Esophagus squamous epithelium (tissue), 5 donors: ENCODE measurements at regions not wholly inside any gene's neighbourhood (a gene's known extent, or its start where the extent isn't known, plus 50 kb on each side); places are given as distances from the start of the nearest gene placed in this dataset.
A peak's percentile ranks its signal among the peaks of the same experiment; 100 is the strongest.

ENCODE experiments used
- DNase-seq: peaks from one replicate; lab custom pipeline; 2025; lab: John Stamatoyannopoulos, UW
- H3K27ac ChIP-seq, 4 donors: fragments of 200-600 bp; sonication (generic); one replicate each; pipeline ENCODE4 v1.5.1; 2016 to 2019; ENCODE audit warnings: mild to moderate bottlenecking in 1 of 4
- H3K27me3 ChIP-seq, 4 donors: fragments of 200-600 bp; sonication (generic); 1 replicate in 3 of 4; 2 replicates in 1 of 4; pipeline versions ENCODE4 v1.5.1 to v1.6.0; 2017 to 2021; ENCODE audit warnings: antibody characterized with exemption in 1 of 4
- H3K36me3 ChIP-seq, 3 donors: fragments of 200-600 bp; sonication (generic); one replicate each; pipeline ENCODE4 v1.5.1; 2016 to 2019
- H3K4me1 ChIP-seq, 3 donors: fragments of 200-600 bp; sonication (generic); one replicate each; pipeline ENCODE4 v1.5.1; 2017 to 2019
- H3K4me3 ChIP-seq, 4 donors: fragments of 200-600 bp; sonication (generic); 1 replicate in 3 of 4; 2 replicates in 1 of 4; pipeline ENCODE4 v1.5.1; 2016 to 2019; ENCODE audit warnings: mild to moderate bottlenecking in 2 of 4, moderate library complexity in 1 of 4
- H3K9me3 ChIP-seq, 3 donors: fragments of 200-600 bp; sonication (generic); one replicate each; pipeline ENCODE4 v1.5.1; 2016 to 2019
- CTCF ChIP-seq, 6 experiments: fragments of 450-650 bp in 4 of 6; fragments of 200-600 bp in 2 of 6; sonication (generic) in 2 of 6; IDR thresholded peaks; one replicate each; pipeline ENCODE4 v1.5.1; 2016 to 2019; ENCODE audit warnings: antibody characterized with exemption in 6 of 6, mild to moderate bottlenecking in 4 of 6, moderate library complexity in 4 of 6
- POLR2A ChIP-seq, 4 donors: fragments of 450-650 bp; IDR thresholded peaks; one replicate each; pipeline ENCODE4 v1.6.1; 2017; ENCODE audit warnings: antibody characterized with exemption in 4 of 4, mild to moderate bottlenecking in 4 of 4, moderate library complexity in 3 of 4
- WGBS, 2 donors: methylation state at CpG; one replicate each; pipeline ENCODE4 v1.1.5; 2018; 5-methylcytosine and 5-hydroxymethylcytosine counted together
- intact Hi-C: fragments of 100-400 bp; cut with DNase I; formaldehyde crosslinking; loops from one replicate; pipeline ENCODE4 v1.15.0; 2022
- donor health status: DM: yes; HTN: yes; CAD: no.

- Histone ChIP-seq H3K36me3 (no peaks in the 10 kb centered on the region), H3K27ac (no peak overlapping the region), H3K27me3 (no peaks in the 10 kb centered on the region), H3K9me3 (no peaks in the 10 kb centered on the region), H3K4me3 (no peak overlapping the region), H3K4me1 (no peaks in the 10 kb centered on the region)
- no peak for DNase-seq
- no peak for TF ChIP-seq POLR2A (IDR thresholded peaks at IDR 0.05)
- 64 to 73% methylated on average over 1 of the region's 1 CpG for WGBS, 2 donors
- intact Hi-C loops, result no loop called here
These were observed 82.1 kb upstream of the LRRC7 start for GRCh38 chr1:69485616-69486015.

- Histone ChIP-seq H3K36me3 (no peaks in the 10 kb centered on the region), H3K9me3 (no peaks in the 10 kb centered on the region), H3K27me3 (no peaks in the 10 kb centered on the region), H3K27ac (no peak overlapping the region), H3K4me3 (no peak overlapping the region), H3K4me1 (peaks cover 0 to 21% (median 2%) of the 10 kb centered on the region in 3 donors)
- intact Hi-C loops, result no loop called here
- WGBS, 2 donors, result 37 to 48% methylated on average over 2 of the region's 2 CpGs
- DNase-seq, result no peak
- TF ChIP-seq POLR2A (IDR thresholded peaks at IDR 0.05) (no peak), CTCF (IDR thresholded peaks at IDR 0.05) (no peak)
These were observed 76.3 kb upstream of the LRRC7 start for GRCh38 chr1:69491416-69491815.

DNA sequence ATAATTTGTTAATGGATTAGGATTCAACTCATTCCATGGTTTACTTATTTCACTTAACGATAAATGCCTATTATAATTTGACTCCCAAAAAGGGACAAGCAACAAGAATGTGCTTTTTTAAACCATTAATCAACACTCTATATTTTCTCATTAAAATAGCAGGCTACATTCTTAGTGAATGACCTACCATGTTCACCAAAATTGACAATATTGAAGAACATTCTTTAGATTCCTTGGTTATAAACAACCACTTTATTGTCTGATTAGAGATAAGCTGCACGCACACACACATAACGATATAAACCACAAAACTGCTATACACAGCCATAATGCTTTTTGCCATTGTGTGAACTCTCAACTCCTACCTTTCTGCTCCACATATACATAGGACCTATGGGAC lies 75.4 kb upstream of the LRRC7 start:
- Histone ChIP-seq H3K9me3 (no peaks in the 10 kb centered on the region), H3K27ac (no peak overlapping the region), H3K4me1 (peaks cover 0 to 21% (median 2%) of the 10 kb centered on the region in 3 donors), H3K27me3 (no peaks in the 10 kb centered on the region), H3K4me3 (no peak overlapping the region), H3K36me3 (no peaks in the 10 kb centered on the region)
- intact Hi-C loops, result no loop called here
- no peak for TF ChIP-seq POLR2A (IDR thresholded peaks at IDR 0.05)
- no peak for TF ChIP-seq CTCF (IDR thresholded peaks at IDR 0.05)
- 82 to 87% methylated on average over 3 of the region's 3 CpGs for WGBS, 2 donors
- no peak for DNase-seq

DNA sequence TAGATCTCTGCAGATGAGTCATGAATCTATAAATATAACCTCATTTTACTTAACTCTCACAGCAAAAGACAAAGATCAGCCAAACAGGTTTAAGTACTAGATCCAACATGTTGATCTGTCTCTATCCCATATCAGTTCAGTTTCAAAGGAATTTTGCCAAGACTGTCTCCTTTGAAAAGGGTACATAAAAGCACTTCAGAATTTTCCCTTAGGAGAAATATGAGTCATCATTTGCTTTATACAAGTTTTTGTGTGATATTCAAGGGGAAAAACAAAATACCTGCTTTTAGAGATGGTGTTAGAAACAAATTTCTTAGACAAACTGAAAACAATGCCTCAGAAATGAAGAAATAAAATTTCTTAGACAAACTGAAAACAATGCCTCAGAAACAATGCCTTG lies 73.5 kb upstream of the LRRC7 start:
- no peak for DNase-seq
- Histone ChIP-seq H3K9me3 (no peaks in the 10 kb centered on the region), H3K4me3 (no peak overlapping the region), H3K36me3 (no peaks in the 10 kb centered on the region), H3K27ac (peak overlapping the region in 1 of 4 donors; percentile 21), H3K27me3 (no peaks in the 10 kb centered on the region), H3K4me1 (peaks cover 0 to 21% (median 2%) of the 10 kb centered on the region in 3 donors)
- intact Hi-C loops, result no loop called here
- no peak for TF ChIP-seq POLR2A (IDR thresholded peaks at IDR 0.05)
- TF ChIP-seq CTCF (IDR thresholded peaks at IDR 0.05), result no peak

GRCh38 chr1:69497441-69498221 lies 70.1 kb upstream of the LRRC7 start:
- WGBS, 2 donors, result 75 to 78% methylated on average over 4 of the region's 4 CpGs
- Histone ChIP-seq H3K9me3 (no peaks in the 10 kb centered on the region), H3K27ac (no peak overlapping the region), H3K27me3 (no peaks in the 10 kb centered on the region), H3K4me1 (peaks cover 0 to 21% (median 2%) of the 10 kb centered on the region in 3 donors), H3K36me3 (no peaks in the 10 kb centered on the region), H3K4me3 (no peak overlapping the region)
- DNase-seq, result no peak
- intact Hi-C loops, result no loop called here
- no peak for TF ChIP-seq CTCF (IDR thresholded peaks at IDR 0.05)
- no peak for TF ChIP-seq POLR2A (IDR thresholded peaks at IDR 0.05)
